Spleen (tissue), 11 donors: ENCODE measurements at regions not wholly inside any gene's neighbourhood (a gene's known extent, or its start where the extent isn't known, plus 50 kb on each side); places are given as distances from the start of the nearest gene placed in this dataset.

Experiments
- DNase-seq: peaks from one replicate; pipeline ENCODE4 v3.0.0-alpha.2; 2020
- H3K27ac ChIP-seq, 8 donors: fragments of 200-600 bp; sonication (generic) in 7 of 8; 1 replicate in 4 of 8; 2 replicates in 4 of 8; pipeline versions ENCODE4 v1.5.0 to v1.8.0; 2016 to 2021; ENCODE audit warnings: inconsistent platforms in 4 of 8, mild to moderate bottlenecking in 4 of 8, moderate library complexity in 1 of 8
- H3K27me3 ChIP-seq, 7 donors: fragments of 200-600 bp; sonication (generic) in 6 of 7; replicated peaks in 1 of 7; 1 replicate in 4 of 7; 2 replicates in 3 of 7; pipeline versions ENCODE4 v1.5.0 to v1.8.0; 2016 to 2021; ENCODE audit warnings: inconsistent platforms in 3 of 7, mild to moderate bottlenecking in 1 of 7
- H3K36me3 ChIP-seq, 6 donors: fragments of 200-600 bp; sonication (generic) in 5 of 6; 1 replicate in 4 of 6; 2 replicates in 2 of 6; pipeline versions ENCODE4 v1.5.0 to v1.8.0; 2016 to 2021; ENCODE audit warnings: inconsistent platforms in 2 of 6
- H3K4me1 ChIP-seq, 6 donors: fragments of 200-600 bp; sonication (generic) in 5 of 6; 1 replicate in 3 of 6; 2 replicates in 3 of 6; pipeline versions ENCODE4 v1.5.0 to v1.8.0; 2016 to 2021; ENCODE audit warnings: inconsistent platforms in 3 of 6
- H3K4me3 ChIP-seq, 8 donors: fragments of 200-600 bp; sonication (generic) in 7 of 8; 1 replicate in 4 of 8; 2 replicates in 4 of 8; pipeline versions ENCODE4 v1.5.0 to v1.8.0; 2016 to 2021; ENCODE audit warnings: inconsistent platforms in 4 of 8, mild to moderate bottlenecking in 4 of 8, moderate library complexity in 2 of 8
- H3K9me3 ChIP-seq, 8 donors: fragments of 200-600 bp; sonication (generic) in 7 of 8; 1 replicate in 4 of 8; 2 replicates in 4 of 8; pipeline versions ENCODE4 v1.5.0 to v1.8.0; 2016 to 2021; ENCODE audit warnings: inconsistent platforms in 4 of 8
- CTCF ChIP-seq, 11 experiments: fragments of 200-600 bp in 7 of 11; fragments of 450-650 bp in 4 of 11; sonication (generic) in 4 of 11; IDR thresholded peaks in 8 of 11; conservative IDR thresholded peaks in 3 of 11; 1 replicate in 7 of 11; 2 replicates in 4 of 11; pipeline versions ENCODE4 v1.4.0 to v1.8.0; 2016 to 2021; ENCODE audit warnings: antibody characterized with exemption in 11 of 11, inconsistent platforms in 4 of 11, mild to moderate bottlenecking in 1 of 11
- POLR2A ChIP-seq, 3 donors: fragments of 450-650 bp; IDR thresholded peaks; one replicate each; pipeline ENCODE4 v1.5.1; 2017; ENCODE audit warnings: antibody characterized with exemption in 3 of 3, mild to moderate bottlenecking in 1 of 3
- POLR2AphosphoS5 ChIP-seq, 3 donors: sonication (generic); formaldehyde crosslinking; IDR thresholded peaks; one replicate each; pipeline ENCODE4 v1.5.1; 2017; ENCODE audit warnings: antibody characterized with exemption in 3 of 3
- WGBS, 5 donors: extraction: QIAGEN DNeasy Blood & Tissue Kit in 3 of 5; methylation state at CpG; one replicate each; pipeline versions ENCODE4 v1.1.5 to v1.1.7; 2013 to 2018; 5-methylcytosine and 5-hydroxymethylcytosine counted together
- intact Hi-C: fragments of 100-400 bp; cut with DNase I; formaldehyde crosslinking; loops from one replicate; pipeline ENCODE4 v1.15.0; 2023; ENCODE audit warnings: low total_unique reads
- donor health status: healthy with polysubstance abuse.
- donor health status: DM: no; HTN: no; CAD: no; lungs with moderate emphysema.
- donor health status: DM: no; HTN: no; CAD: no.
- donor health status: Bipolar disorder and iron deficiency.
- donor health status: healthy.
- donor health status: DM: no; HTN: no; CAD: no.
- donor health status: DM: yes; HTN: yes; CAD: no.

- H3K4me3 ChIP-seq, result no peak overlapping the region
- H3K36me3 ChIP-seq, result no peaks in the 10 kb centered on the region
- intact Hi-C loops, result no loop called here
- H3K27ac ChIP-seq, result no peak overlapping the region
- TF ChIP-seq POLR2A (IDR thresholded peaks at IDR 0.05) (no peak), CTCF (IDR thresholded peaks at IDR 0.05 in 8 of 11, conservative IDR thresholded peaks at IDR 0.05 in 3 of 11) (no peak)
- WGBS, 5 donors, result 86 to 95% (median 91%) methylated on average over 2 of the region's 2 CpGs
- H3K9me3 ChIP-seq, result no peaks in the 10 kb centered on the region
- peaks cover 0 to 19% (median 0%) of the 10 kb centered on the region in 7 donors for H3K27me3 ChIP-seq
- DNase-seq, result no peak
- H3K4me1 ChIP-seq, result no peaks in the 10 kb centered on the region
These were observed 175.8 kb upstream of the GALNT2 start for GRCh38 chr1:229891227-229891626.

GRCh38 chr1:229892515-229893117 lies 174.4 kb upstream of the GALNT2 start:
- no peak overlapping the region for H3K27ac ChIP-seq
- no peak overlapping the region for H3K4me3 ChIP-seq
- WGBS, 5 donors, result 56 to 72% (median 64%) methylated on average over 1 of the region's 1 CpG
- no peak for DNase-seq
- no peaks in the 10 kb centered on the region for H3K9me3 ChIP-seq
- intact Hi-C loops, result no loop called here
- no peaks in the 10 kb centered on the region for H3K4me1 ChIP-seq
- no peaks in the 10 kb centered on the region for H3K36me3 ChIP-seq
- TF ChIP-seq POLR2AphosphoS5 (IDR thresholded peaks at IDR 0.05) (no peak), CTCF (IDR thresholded peaks at IDR 0.05 in 8 of 11, conservative IDR thresholded peaks at IDR 0.05 in 3 of 11) (no peak), POLR2A (IDR thresholded peaks at IDR 0.05) (no peak)
- peaks cover 0 to 33% (median 3%) of the 10 kb centered on the region in 7 donors for H3K27me3 ChIP-seq

- Histone ChIP-seq H3K4me1 (no peaks in the 10 kb centered on the region), H3K27me3 (peaks cover 0 to 40% (median 4%) of the 10 kb centered on the region in 7 donors), H3K9me3 (no peaks in the 10 kb centered on the region), H3K4me3 (no peak overlapping the region), H3K27ac (no peak overlapping the region), H3K36me3 (no peaks in the 10 kb centered on the region)
- intact Hi-C loops, result no loop called here
- WGBS, 5 donors, result 65 to 72% (median 69%) methylated on average over 10 of the region's 10 CpGs
- no peak for DNase-seq
- TF ChIP-seq POLR2AphosphoS5 (IDR thresholded peaks at IDR 0.05) (no peak), CTCF (IDR thresholded peaks at IDR 0.05 in 8 of 11, conservative IDR thresholded peaks at IDR 0.05 in 3 of 11) (no peak), POLR2A (IDR thresholded peaks at IDR 0.05) (no peak)
These were observed 173.1 kb upstream of the GALNT2 start for GRCh38 chr1:229893762-229894444.

- H3K36me3 ChIP-seq, result no peaks in the 10 kb centered on the region
- DNase-seq, result no peak
- intact Hi-C loops, result no loop called here
- TF ChIP-seq POLR2AphosphoS5 (IDR thresholded peaks at IDR 0.05), result no peak
- no peak for TF ChIP-seq CTCF (IDR thresholded peaks at IDR 0.05 in 8 of 11, conservative IDR thresholded peaks at IDR 0.05 in 3 of 11)
- TF ChIP-seq POLR2A (IDR thresholded peaks at IDR 0.05), result no peak
- H3K9me3 ChIP-seq, result no peaks in the 10 kb centered on the region
- no peak overlapping the region for H3K4me3 ChIP-seq
- no peak overlapping the region for H3K27ac ChIP-seq
- H3K4me1 ChIP-seq, result no peaks in the 10 kb centered on the region
- peaks cover 0 to 43% (median 4%) of the 10 kb centered on the region in 7 donors for H3K27me3 ChIP-seq
These were observed 172.5 kb upstream of the GALNT2 start for GRCh38 chr1:229894532-229894931.
